ENCODE measurements at regions not wholly inside any gene's neighbourhood (a gene's known extent, or its start where the extent isn't known, plus 50 kb on each side); places are given as distances from the start of the nearest gene placed in this dataset.

DNA sequence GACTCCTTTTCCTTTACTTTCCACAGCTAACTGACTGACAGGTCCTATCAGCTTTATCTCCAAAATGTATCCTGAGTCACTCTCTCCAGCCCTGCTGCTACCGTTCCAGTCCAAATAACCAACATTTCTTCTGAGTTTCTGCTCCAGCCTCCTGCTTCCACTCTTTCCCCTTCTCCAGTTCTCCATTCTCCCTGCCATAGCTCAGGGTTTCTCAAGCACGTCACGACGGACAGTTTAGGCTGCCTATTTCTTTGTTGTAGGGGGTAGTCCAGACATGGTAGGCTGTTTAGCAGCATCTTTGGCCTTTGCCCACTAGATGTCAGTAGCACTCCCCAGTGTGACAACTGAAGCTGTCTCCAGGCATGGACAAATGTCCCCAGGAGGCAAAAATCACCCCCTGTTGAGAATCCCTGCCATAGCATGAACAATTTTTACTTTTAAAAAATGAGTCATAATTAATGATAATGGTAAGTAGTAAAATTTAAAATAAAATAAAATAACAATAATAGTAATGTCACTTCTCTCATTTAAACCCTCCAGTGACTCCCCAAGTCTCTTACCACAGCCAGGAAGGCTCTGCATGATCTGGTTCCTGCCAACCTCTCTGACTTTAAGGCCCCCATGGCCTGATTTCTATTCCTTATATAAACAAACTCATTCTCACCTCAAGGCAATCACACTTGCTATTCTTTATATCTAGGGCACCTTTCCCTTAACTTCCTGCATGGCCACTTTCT is 105.4 kb upstream of the FER start:
- no peaks in the 10 kb centered on the region for H3K9me3 ChIP-seq (ENCODE audit: control insufficient read depth in 1 of 2, insufficient read depth in 1 of 2, low read depth in 1 of 2, low read length in 2 of 2)
- peak overlapping the region; percentile 95 for H2AFZ ChIP-seq (ENCODE audit: low read depth, low read length, poor library complexity, severe bottlenecking)
- ChIA-PET RAD21 (ENCODE audit: low non-redundant PET in 1 of 2, low total read pairs in 2 of 2, uncharacterized antibody in 2 of 2, unreplicated experiment in 2 of 2) (no interaction called here), POLR2A (interaction anchor here (0.6 kb wide), 1 partner anchor 554 kb away, joined by 4 read pairs; no protein-coding TSS in a partner anchor), CTCF (interaction anchor here (0.7 to 1.3 kb wide), 15 partner anchors 9 to 1049 kb away, joined by 3 to 10 read pairs (median 3); no protein-coding TSS in a partner anchor)
- peaks cover 0 to 9% of the 10 kb centered on the region in 2 experiments; a peak in 2 of 4 replicates for H3K4me1 ChIP-seq (ENCODE audit: control insufficient read depth in 1 of 2, insufficient read depth in 2 of 2, low read length in 2 of 2)
- H4K20me1 ChIP-seq (ENCODE audit: insufficient read depth): no peaks in the 10 kb centered on the region
- peak overlapping the region; percentile 70 for H3K4me2 ChIP-seq (ENCODE audit: low read length)
- ATAC-seq (peak; percentile 100), DNase-seq (ENCODE audit: low read depth, low spot score) (peak; percentile 69)
- no TSS peak for BruUV-seq (replicated peaks)
- TF ChIP-seq, protein P1, sequence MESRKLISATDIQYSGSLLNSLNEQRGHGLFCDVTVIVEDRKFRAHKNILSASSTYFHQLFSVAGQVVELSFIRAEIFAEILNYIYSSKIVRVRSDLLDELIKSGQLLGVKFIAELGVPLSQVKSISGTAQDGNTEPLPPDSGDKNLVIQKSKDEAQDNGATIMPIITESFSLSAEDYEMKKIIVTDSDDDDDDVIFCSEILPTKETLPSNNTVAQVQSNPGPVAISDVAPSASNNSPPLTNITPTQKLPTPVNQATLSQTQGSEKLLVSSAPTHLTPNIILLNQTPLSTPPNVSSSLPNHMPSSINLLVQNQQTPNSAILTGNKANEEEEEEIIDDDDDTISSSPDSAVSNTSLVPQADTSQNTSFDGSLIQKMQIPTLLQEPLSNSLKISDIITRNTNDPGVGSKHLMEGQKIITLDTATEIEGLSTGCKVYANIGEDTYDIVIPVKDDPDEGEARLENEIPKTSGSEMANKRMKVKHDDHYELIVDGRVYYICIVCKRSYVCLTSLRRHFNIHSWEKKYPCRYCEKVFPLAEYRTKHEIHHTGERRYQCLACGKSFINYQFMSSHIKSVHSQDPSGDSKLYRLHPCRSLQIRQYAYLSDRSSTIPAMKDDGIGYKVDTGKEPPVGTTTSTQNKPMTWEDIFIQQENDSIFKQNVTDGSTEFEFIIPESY (IDR thresholded peaks at IDR 0.05; ENCODE audit: extremely low read depth, insufficient replicate concordance, low read length): no peak
- TF ChIP-seq YY1 (IDR thresholded peaks at IDR 0.05; ENCODE audit: extremely low read depth, insufficient replicate concordance, low read depth, low read length) (peak; percentile 70), SP1 (IDR thresholded peaks at IDR 0.05; ENCODE audit: low read depth) (no peak), SRF (IDR thresholded peaks at IDR 0.05; ENCODE audit: low read depth) (0 out of 2 replicates have a peak, but pooled peaks have one; percentile 39), EZH2 (IDR thresholded peaks at IDR 0.05) (no peak), RAD21 (IDR thresholded peaks at IDR 0.05; ENCODE audit: low read depth) (peak; percentile 92), CBX3 (IDR thresholded peaks at IDR 0.05; ENCODE audit: low read depth) (peak; percentile 54; the same call in 1 of the 2 replicates), POLR2A (IDR thresholded peaks at IDR 0.05; ENCODE audit: borderline replicate concordance, extremely low read depth, insufficient read depth, insufficient read length) (no peak)
- TF ChIP-seq, protein P2, sequence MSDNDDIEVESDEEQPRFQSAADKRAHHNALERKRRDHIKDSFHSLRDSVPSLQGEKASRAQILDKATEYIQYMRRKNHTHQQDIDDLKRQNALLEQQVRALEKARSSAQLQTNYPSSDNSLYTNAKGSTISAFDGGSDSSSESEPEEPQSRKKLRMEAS (IDR thresholded peaks at IDR 0.05): no peak
- TF ChIP-seq, protein P3, sequence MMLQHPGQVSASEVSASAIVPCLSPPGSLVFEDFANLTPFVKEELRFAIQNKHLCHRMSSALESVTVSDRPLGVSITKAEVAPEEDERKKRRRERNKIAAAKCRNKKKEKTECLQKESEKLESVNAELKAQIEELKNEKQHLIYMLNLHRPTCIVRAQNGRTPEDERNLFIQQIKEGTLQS (IDR thresholded peaks at IDR 0.05): no peak
- TF ChIP-seq, protein P4, sequence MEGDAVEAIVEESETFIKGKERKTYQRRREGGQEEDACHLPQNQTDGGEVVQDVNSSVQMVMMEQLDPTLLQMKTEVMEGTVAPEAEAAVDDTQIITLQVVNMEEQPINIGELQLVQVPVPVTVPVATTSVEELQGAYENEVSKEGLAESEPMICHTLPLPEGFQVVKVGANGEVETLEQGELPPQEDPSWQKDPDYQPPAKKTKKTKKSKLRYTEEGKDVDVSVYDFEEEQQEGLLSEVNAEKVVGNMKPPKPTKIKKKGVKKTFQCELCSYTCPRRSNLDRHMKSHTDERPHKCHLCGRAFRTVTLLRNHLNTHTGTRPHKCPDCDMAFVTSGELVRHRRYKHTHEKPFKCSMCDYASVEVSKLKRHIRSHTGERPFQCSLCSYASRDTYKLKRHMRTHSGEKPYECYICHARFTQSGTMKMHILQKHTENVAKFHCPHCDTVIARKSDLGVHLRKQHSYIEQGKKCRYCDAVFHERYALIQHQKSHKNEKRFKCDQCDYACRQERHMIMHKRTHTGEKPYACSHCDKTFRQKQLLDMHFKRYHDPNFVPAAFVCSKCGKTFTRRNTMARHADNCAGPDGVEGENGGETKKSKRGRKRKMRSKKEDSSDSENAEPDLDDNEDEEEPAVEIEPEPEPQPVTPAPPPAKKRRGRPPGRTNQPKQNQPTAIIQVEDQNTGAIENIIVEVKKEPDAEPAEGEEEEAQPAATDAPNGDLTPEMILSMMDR (IDR thresholded peaks at IDR 0.05 in 2 of 3, conservative IDR thresholded peaks at IDR 0.05 in 1 of 3; ENCODE audit: borderline replicate concordance in 1 of 3, insufficient read depth in 1 of 3, low read depth in 2 of 3, low read length in 2 of 3): peak; percentile 74 to 92 (median 91)
- H3K9me2 ChIP-seq (ENCODE audit: insufficient read depth): no peaks in the 10 kb centered on the region
- H3K4me3 ChIP-seq (replicated peaks in 1 of 2; ENCODE audit: low read depth in 1 of 2, low read length in 2 of 2): peak overlapping the region; percentile 20 to 36; a peak in 3 of 4 replicates
- no peaks in the 10 kb centered on the region for H3K79me2 ChIP-seq (ENCODE audit: insufficient read depth, low read length)
- no peak overlapping the region for H3K27ac ChIP-seq (ENCODE audit: low read depth, low read length)
- intact Hi-C loops (cut with micrococcal nuclease): loop anchor here (1.0 to 10.0 kb wide), 4 partner anchors 280 to 1042 kb away; partner anchors contain the start of gene MAN2A1
- H3K27me3 ChIP-seq (ENCODE audit: insufficient read depth, low read length): no peaks in the 10 kb centered on the region
- H3K36me3 ChIP-seq (ENCODE audit: control insufficient read depth in 1 of 2, insufficient read depth in 2 of 2, low read length in 2 of 2): no peaks in the 10 kb centered on the region
- no peak overlapping the region for H3K9ac ChIP-seq (ENCODE audit: low read length)
